Uterus (tissue), 3 donors: ENCODE measurements at regions not wholly inside any gene's neighbourhood (a gene's known extent, or its start where the extent isn't known, plus 50 kb on each side); places are given as distances from the start of the nearest gene placed in this dataset.

Source experiments
- DNase-seq, 2 donors: peaks; one replicate each; pipeline ENCODE4 v3.0.0-alpha.2; 2019 to 2020
- H3K27ac ChIP-seq, 2 donors: fragments of 200-600 bp; sonication (generic); 1 replicate in 1 of 2; 2 replicates in 1 of 2; pipeline ENCODE4 v1.5.1; 2016 to 2018
- H3K27me3 ChIP-seq, 2 donors: fragments of 200-600 bp; sonication (generic); one replicate each; pipeline ENCODE4 v1.5.1; 2018 to 2019; ENCODE audit warnings: control low read depth in 1 of 2
- H3K36me3 ChIP-seq, 2 donors: fragments of 200-600 bp; sonication (generic); one replicate each; pipeline ENCODE4 v1.5.1; 2019; ENCODE audit warnings: control low read depth in 1 of 2
- H3K4me1 ChIP-seq, 2 donors: fragments of 200-600 bp; sonication (generic); one replicate each; pipeline ENCODE4 v1.5.1; 2018 to 2019; ENCODE audit warnings: control low read depth in 1 of 2
- H3K4me3 ChIP-seq, 2 donors: fragments of 200-600 bp; sonication (generic); 1 replicate in 1 of 2; 2 replicates in 1 of 2; pipeline ENCODE4 v1.5.1; 2018 to 2019; ENCODE audit warnings: mild to moderate bottlenecking in 1 of 2
- H3K9me3 ChIP-seq, 2 donors: fragments of 200-600 bp; sonication (generic); one replicate each; pipeline ENCODE4 v1.5.1; 2019; ENCODE audit warnings: control low read depth in 1 of 2
- POLR2A ChIP-seq, 2 donors: fragments of 450-650 bp; IDR thresholded peaks; one replicate each; pipeline ENCODE4 v1.6.1; 2016; ENCODE audit warnings: antibody characterized with exemption in 2 of 2, mild to moderate bottlenecking in 1 of 2, moderate library complexity in 1 of 2
- intact Hi-C: fragments of 100-400 bp; cut with DNase I; formaldehyde crosslinking; loops from one replicate; pipeline ENCODE4 v1.15.1; 2023; ENCODE audit warnings: low total_unique reads
- TF ChIP-seq, protein P1 (sequence below), 4 experiments: fragments of 200-600 bp in 2 of 4; fragments of 450-650 bp in 2 of 4; sonication (generic) in 2 of 4; IDR thresholded peaks; one replicate each; pipeline ENCODE4 v1.5.1; 2016 to 2019; ENCODE audit warnings: antibody characterized with exemption in 4 of 4, mild to moderate bottlenecking in 2 of 4, moderate library complexity in 1 of 4
- donor health status: DM: yes; HTN: yes; CAD: no.

DNA sequence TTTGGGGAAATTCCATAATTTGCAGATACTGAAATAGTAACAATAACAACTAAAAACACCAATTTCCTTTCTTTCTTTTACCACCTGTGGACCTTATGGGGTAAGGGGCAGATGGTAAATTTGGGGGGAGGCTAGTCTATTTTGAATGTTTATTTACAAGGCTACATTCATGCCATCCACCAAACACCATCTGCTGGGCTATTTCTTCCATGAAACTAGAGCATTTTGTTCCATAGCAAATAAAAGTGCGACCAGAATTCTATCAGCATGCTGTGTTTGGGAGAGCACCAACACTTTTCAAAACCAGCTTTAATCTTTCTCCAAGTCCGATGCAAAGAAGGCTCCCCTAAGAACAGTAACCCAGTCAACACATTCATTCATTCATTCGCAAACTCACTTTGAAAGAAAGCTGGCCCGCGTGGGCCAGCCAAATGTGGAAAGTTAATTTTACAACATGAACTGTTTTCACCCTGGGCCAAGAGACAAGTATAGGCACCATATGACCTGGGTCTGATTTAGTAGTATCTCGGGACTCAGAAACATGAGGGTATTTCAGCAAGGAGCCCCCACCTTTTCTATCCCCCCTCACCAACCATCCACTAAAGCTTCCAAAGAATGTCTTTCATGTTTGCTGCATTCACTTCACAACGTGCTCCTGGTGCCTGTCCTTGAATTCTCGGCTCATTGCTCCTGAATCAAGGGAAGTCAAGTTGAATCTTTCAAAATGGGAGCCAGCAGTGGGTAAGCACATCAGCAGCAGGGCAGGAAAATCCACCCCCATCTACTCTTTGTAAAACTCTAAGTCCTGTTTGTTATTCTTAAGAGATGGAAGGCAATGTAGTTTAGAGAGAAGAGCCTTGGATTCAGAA is 210.6 kb downstream of the C1D start:
- intact Hi-C loops = no loop called here
- Histone ChIP-seq H3K9me3 (no peaks in the 10 kb centered on the region), H3K27ac (no peak overlapping the region), H3K4me1 (no peaks in the 10 kb centered on the region), H3K4me3 (no peak overlapping the region), H3K36me3 (no peaks in the 10 kb centered on the region), H3K27me3 (no peaks in the 10 kb centered on the region)
- TF ChIP-seq, protein P1, sequence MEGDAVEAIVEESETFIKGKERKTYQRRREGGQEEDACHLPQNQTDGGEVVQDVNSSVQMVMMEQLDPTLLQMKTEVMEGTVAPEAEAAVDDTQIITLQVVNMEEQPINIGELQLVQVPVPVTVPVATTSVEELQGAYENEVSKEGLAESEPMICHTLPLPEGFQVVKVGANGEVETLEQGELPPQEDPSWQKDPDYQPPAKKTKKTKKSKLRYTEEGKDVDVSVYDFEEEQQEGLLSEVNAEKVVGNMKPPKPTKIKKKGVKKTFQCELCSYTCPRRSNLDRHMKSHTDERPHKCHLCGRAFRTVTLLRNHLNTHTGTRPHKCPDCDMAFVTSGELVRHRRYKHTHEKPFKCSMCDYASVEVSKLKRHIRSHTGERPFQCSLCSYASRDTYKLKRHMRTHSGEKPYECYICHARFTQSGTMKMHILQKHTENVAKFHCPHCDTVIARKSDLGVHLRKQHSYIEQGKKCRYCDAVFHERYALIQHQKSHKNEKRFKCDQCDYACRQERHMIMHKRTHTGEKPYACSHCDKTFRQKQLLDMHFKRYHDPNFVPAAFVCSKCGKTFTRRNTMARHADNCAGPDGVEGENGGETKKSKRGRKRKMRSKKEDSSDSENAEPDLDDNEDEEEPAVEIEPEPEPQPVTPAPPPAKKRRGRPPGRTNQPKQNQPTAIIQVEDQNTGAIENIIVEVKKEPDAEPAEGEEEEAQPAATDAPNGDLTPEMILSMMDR (IDR thresholded peaks at IDR 0.05) = no peak
- no peak for TF ChIP-seq POLR2A (IDR thresholded peaks at IDR 0.05)
- DNase-seq = no peak

DNA sequence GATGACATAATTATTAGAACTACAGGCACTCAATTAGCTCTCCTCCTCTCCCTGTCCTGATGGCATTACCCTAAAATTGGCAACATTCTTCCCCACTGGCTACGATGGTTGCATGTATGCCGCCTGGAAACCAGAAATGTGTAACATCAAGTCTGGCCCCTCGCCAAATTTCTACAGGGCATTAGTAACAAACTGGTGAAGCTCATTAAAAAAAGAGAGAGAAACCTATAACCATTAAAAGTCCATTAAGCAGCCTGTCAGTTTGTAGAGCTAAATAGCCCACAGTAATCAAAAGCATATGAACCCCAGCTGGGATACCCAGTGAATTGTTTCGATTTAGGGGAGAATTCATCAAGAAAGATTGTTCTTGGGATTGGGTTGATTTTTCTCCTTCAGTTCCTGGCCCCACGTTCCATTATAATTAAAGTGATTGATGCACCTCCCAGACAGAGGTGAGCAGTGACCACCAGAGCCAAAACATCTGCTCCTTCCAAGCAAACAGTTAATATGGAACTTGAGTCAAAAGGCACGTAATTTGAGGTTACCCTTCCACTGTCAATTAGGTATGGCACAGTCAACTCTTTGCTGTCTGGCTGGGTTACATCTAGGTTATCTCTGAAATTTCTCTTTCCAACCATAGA is 208.6 kb downstream of the C1D start:
- H3K4me1 ChIP-seq = no peaks in the 10 kb centered on the region
- H3K4me3 ChIP-seq = no peak overlapping the region
- no peaks in the 10 kb centered on the region for H3K36me3 ChIP-seq
- no peak for DNase-seq
- no peaks in the 10 kb centered on the region for H3K9me3 ChIP-seq
- intact Hi-C loops = no loop called here
- TF ChIP-seq, protein P1 (IDR thresholded peaks at IDR 0.05) = no peak
- no peak for TF ChIP-seq POLR2A (IDR thresholded peaks at IDR 0.05)
- no peaks in the 10 kb centered on the region for H3K27me3 ChIP-seq
- H3K27ac ChIP-seq = no peak overlapping the region

- no peaks in the 10 kb centered on the region for H3K27me3 ChIP-seq
- no peaks in the 10 kb centered on the region for H3K9me3 ChIP-seq
- no peak for DNase-seq
- H3K4me1 ChIP-seq = no peaks in the 10 kb centered on the region
- intact Hi-C loops = no loop called here
- no peak overlapping the region for H3K27ac ChIP-seq
- no peak overlapping the region for H3K4me3 ChIP-seq
- TF ChIP-seq, protein P1 (IDR thresholded peaks at IDR 0.05) = no peak
- no peak for TF ChIP-seq POLR2A (IDR thresholded peaks at IDR 0.05)
- no peaks in the 10 kb centered on the region for H3K36me3 ChIP-seq
These were observed 208.0 kb downstream of the C1D start for GRCh38 chr2:67854798-67855197.

- no peak overlapping the region for H3K27ac ChIP-seq
- no peaks in the 10 kb centered on the region for H3K27me3 ChIP-seq
- no peaks in the 10 kb centered on the region for H3K4me1 ChIP-seq
- no peak for DNase-seq
- no peak overlapping the region for H3K4me3 ChIP-seq
- H3K9me3 ChIP-seq = no peaks in the 10 kb centered on the region
- intact Hi-C loops = no loop called here
- TF ChIP-seq, protein P1 (IDR thresholded peaks at IDR 0.05) = no peak
- no peak for TF ChIP-seq POLR2A (IDR thresholded peaks at IDR 0.05)
- H3K36me3 ChIP-seq = no peaks in the 10 kb centered on the region
These were observed 205.9 kb downstream of the C1D start for GRCh38 chr2:67856866-67857265.

DNA sequence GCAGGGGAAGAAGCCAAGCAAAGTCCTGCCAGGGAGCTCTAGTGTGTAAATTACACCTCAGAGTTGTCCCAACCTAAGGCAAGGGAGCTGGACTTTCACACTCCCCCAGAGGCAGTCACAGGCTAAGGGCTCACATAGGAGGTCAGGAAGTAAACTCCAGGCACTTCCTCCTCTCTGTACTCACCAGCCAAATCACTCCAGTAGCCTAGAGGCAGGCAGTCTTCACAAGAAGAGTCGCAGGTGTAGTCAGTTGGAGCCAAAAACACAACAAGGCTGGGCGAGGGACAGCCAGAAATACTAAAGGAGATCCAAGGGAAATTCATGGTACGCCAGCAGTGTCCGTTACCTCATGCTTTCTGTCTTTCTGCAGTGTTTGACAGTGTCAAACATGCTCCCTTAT is 205.0 kb downstream of the C1D start:
- TF ChIP-seq, protein P1 (IDR thresholded peaks at IDR 0.05) = no peak
- no peak for TF ChIP-seq POLR2A (IDR thresholded peaks at IDR 0.05)
- Histone ChIP-seq H3K36me3 (no peaks in the 10 kb centered on the region), H3K27me3 (no peaks in the 10 kb centered on the region), H3K9me3 (no peaks in the 10 kb centered on the region), H3K4me1 (no peaks in the 10 kb centered on the region), H3K27ac (no peak overlapping the region), H3K4me3 (no peak overlapping the region)
- no peak for DNase-seq
- intact Hi-C loops = no loop called here
